Esophagus muscularis mucosa (tissue), 4 donors: ENCODE measurements at regions not wholly inside any gene's neighbourhood (a gene's known extent, or its start where the extent isn't known, plus 50 kb on each side); places are given as distances from the start of the nearest gene placed in this dataset.

Experiments
- DNase-seq: peaks from one replicate; pipeline ENCODE4 v3.0.0-alpha.2; 2017; ENCODE audit errors: extremely low spot score
- H3K27ac ChIP-seq, 4 donors: fragments of 200-600 bp; sonication (generic); replicated peaks in 1 of 4; 1 replicate in 3 of 4; 2 replicates in 1 of 4; pipeline ENCODE4 v1.5.1; 2016 to 2019; ENCODE audit warnings: mild to moderate bottlenecking in 1 of 4
- H3K27me3 ChIP-seq, 4 donors: fragments of 200-600 bp; sonication (generic); one replicate each; pipeline versions ENCODE4 v1.5.1 to v1.6.0; 2016 to 2019
- H3K36me3 ChIP-seq, 4 donors: fragments of 200-600 bp; sonication (generic); one replicate each; pipeline ENCODE4 v1.5.1; 2016 to 2019
- H3K4me1 ChIP-seq, 4 donors: fragments of 200-600 bp; sonication (generic); one replicate each; pipeline ENCODE4 v1.5.1; 2016 to 2019
- H3K4me3 ChIP-seq, 4 donors: fragments of 200-600 bp; sonication (generic); 1 replicate in 2 of 4; 2 replicates in 2 of 4; pipeline ENCODE4 v1.5.1; 2016 to 2019; ENCODE audit warnings: mild to moderate bottlenecking in 4 of 4, moderate library complexity in 1 of 4
- H3K9me3 ChIP-seq, 4 donors: fragments of 200-600 bp; sonication (generic); 1 replicate in 3 of 4; 2 replicates in 1 of 4; pipeline ENCODE4 v1.5.1; 2016 to 2019
- EP300 ChIP-seq: sonication (generic); formaldehyde crosslinking; IDR thresholded peaks from one replicate; pipeline ENCODE4 v1.6.1; 2017; ENCODE audit warnings: antibody characterized with exemption
- POLR2A ChIP-seq: fragments of 450-650 bp; IDR thresholded peaks from one replicate; pipeline ENCODE4 v1.6.1; 2017; ENCODE audit warnings: antibody characterized with exemption, moderate library complexity, mild to moderate bottlenecking, low read depth
- POLR2AphosphoS5 ChIP-seq, 2 donors: sonication (generic); formaldehyde crosslinking; IDR thresholded peaks; one replicate each; pipeline ENCODE4 v1.6.1; 2017; ENCODE audit warnings: antibody characterized with exemption in 2 of 2
- WGBS: methylation state at CpG from one replicate; pipeline ENCODE4 v1.1.5; 2018; 5-methylcytosine and 5-hydroxymethylcytosine counted together
- intact Hi-C: fragments of 100-400 bp; cut with DNase I; formaldehyde crosslinking; loops from one replicate; pipeline ENCODE4 v1.15.1; 2023
- TF ChIP-seq, protein P1 (sequence below), 3 experiments: fragments of 200-600 bp in 2 of 3; fragments of 450-650 bp in 1 of 3; sonication (generic) in 2 of 3; IDR thresholded peaks; one replicate each; pipeline ENCODE4 v1.5.1; 2017 to 2019; ENCODE audit warnings: antibody characterized with exemption in 3 of 3, mild to moderate bottlenecking in 2 of 3, moderate library complexity in 1 of 3

DNA sequence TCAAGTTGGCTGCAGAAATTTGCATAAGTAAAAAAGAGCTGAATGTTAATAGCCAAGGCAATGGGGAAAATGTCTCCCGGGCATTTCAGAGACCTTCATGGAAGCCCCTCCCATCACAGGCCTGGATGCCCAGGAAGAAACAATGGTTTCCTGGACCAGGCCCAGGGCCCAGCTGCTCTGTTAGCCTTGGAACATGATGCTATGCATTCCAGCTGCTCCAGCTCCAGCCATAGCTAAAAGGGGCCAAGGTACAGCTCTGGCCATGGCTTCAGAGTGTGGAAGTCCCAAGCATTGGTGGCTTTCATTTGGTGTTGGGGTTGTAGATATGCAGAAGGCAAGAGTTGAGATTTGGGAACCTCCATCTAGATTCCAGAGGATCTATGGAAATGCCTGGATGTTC lies 508.3 kb downstream of the SPRY1 start:
- TF ChIP-seq POLR2AphosphoS5 (IDR thresholded peaks at IDR 0.05) (no peak), POLR2A (no peak), EP300 (no peak)
- TF ChIP-seq, protein P1, sequence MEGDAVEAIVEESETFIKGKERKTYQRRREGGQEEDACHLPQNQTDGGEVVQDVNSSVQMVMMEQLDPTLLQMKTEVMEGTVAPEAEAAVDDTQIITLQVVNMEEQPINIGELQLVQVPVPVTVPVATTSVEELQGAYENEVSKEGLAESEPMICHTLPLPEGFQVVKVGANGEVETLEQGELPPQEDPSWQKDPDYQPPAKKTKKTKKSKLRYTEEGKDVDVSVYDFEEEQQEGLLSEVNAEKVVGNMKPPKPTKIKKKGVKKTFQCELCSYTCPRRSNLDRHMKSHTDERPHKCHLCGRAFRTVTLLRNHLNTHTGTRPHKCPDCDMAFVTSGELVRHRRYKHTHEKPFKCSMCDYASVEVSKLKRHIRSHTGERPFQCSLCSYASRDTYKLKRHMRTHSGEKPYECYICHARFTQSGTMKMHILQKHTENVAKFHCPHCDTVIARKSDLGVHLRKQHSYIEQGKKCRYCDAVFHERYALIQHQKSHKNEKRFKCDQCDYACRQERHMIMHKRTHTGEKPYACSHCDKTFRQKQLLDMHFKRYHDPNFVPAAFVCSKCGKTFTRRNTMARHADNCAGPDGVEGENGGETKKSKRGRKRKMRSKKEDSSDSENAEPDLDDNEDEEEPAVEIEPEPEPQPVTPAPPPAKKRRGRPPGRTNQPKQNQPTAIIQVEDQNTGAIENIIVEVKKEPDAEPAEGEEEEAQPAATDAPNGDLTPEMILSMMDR (IDR thresholded peaks at IDR 0.05) = no peak
- Histone ChIP-seq H3K9me3 (no peaks in the 10 kb centered on the region), H3K27ac (no peak overlapping the region), H3K36me3 (no peaks in the 10 kb centered on the region), H3K4me1 (no peaks in the 10 kb centered on the region), H3K27me3 (no peaks in the 10 kb centered on the region), H3K4me3 (no peak overlapping the region)
- intact Hi-C loops = no loop called here
- WGBS = 100% methylated on average over 1 of the region's 1 CpG
- DNase-seq = no peak

DNA sequence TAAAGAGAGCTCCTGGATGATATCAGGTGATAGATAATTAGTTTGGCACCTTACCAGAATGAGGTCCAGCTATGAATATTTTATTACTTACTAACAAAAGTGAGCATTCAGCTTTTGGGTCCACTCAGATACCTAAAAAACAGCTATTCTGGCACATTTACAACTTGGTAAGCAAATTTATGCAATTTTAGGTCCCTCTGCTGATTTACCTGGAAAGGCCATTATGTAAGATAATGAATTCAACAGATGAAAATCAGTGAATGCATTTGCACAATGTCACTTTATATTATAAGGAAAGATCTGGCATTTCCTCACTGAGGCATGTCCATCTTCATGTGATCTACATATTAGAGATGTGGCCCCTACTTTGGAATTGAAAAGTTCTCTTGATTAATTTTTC lies 517.0 kb downstream of the SPRY1 start:
- TF ChIP-seq POLR2AphosphoS5 (IDR thresholded peaks at IDR 0.05) (no peak), EP300 (no peak), POLR2A (no peak)
- TF ChIP-seq, protein P1 (IDR thresholded peaks at IDR 0.05) = no peak
- H3K27ac ChIP-seq = no peak overlapping the region
- H3K4me1 ChIP-seq = no peaks in the 10 kb centered on the region
- DNase-seq = no peak
- H3K27me3 ChIP-seq = no peaks in the 10 kb centered on the region
- no peaks in the 10 kb centered on the region for H3K36me3 ChIP-seq
- no peaks in the 10 kb centered on the region for H3K9me3 ChIP-seq
- intact Hi-C loops = no loop called here
- H3K4me3 ChIP-seq = no peak overlapping the region

DNA sequence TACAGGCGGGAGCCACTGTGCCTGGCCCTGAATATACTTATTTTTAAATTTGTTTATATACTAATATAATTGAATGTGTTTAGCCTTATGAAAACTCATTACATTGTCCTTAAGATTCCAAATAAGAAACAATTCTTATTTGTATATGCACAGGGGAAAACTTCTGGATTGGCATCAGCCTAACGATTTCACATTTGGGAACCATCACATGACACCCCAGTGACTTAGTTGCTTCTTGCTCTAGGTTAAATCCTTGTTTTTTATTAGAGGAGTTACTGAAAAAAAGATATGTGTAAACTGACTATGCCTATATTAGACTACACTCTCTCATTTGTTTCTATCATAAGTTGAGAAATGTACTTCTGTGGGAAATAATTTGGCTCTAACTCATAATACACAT lies 520.2 kb downstream of the SPRY1 start:
- intact Hi-C loops = no loop called here

DNA sequence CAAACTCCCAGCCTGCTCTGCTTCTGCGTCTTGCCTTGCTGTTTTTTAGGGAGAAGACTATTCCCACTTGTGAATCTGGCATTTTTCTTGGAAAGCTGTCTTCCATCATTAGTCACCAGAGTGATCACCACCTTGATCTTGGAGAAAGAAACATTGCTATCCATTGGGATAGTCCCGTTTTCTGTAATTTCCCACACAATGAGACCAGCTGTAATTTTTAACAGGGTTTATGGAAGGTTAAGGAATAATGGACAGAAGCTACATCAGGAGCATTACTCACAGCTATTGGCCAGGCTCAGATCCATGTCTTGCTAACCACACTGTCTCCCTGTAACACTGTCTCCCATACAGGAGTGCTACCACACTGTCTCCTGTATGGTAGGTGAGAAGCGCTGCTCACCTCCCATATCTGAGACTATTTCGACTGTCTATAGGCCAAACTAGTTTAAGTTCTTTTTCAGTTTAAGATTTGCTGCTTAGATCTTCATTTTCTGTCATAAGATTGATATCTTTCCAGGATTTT lies 523.0 kb downstream of the SPRY1 start:
- 94% methylated on average over 4 of the region's 4 CpGs for WGBS
- no peak overlapping the region for H3K4me3 ChIP-seq
- TF ChIP-seq, protein P1 (IDR thresholded peaks at IDR 0.05) = no peak
- no peak for TF ChIP-seq EP300
- no peak for TF ChIP-seq POLR2A
- TF ChIP-seq POLR2AphosphoS5 (IDR thresholded peaks at IDR 0.05) = no peak
- H3K27me3 ChIP-seq = no peaks in the 10 kb centered on the region
- H3K9me3 ChIP-seq = no peaks in the 10 kb centered on the region
- H3K36me3 ChIP-seq = no peaks in the 10 kb centered on the region
- no peak for DNase-seq
- H3K27ac ChIP-seq = no peak overlapping the region
- intact Hi-C loops = no loop called here
- peaks cover 0 to 7% (median 0%) of the 10 kb centered on the region in 4 donors for H3K4me1 ChIP-seq

More for the DNA sequence above, 520.2 kb downstream of the SPRY1 start:
- DNase-seq = no peak
- Histone ChIP-seq H3K4me3 (no peak overlapping the region), H3K27me3 (no peaks in the 10 kb centered on the region), H3K9me3 (no peaks in the 10 kb centered on the region), H3K27ac (no peak overlapping the region), H3K4me1 (peaks cover 0 to 7% (median 0%) of the 10 kb centered on the region in 4 donors), H3K36me3 (no peaks in the 10 kb centered on the region)
- WGBS = 72% methylated on average over 2 of the region's 2 CpGs
- TF ChIP-seq EP300 = no peak
- TF ChIP-seq, protein P1 (IDR thresholded peaks at IDR 0.05) = no peak
- TF ChIP-seq POLR2A = no peak
- TF ChIP-seq POLR2AphosphoS5 (IDR thresholded peaks at IDR 0.05) = no peak

DNA sequence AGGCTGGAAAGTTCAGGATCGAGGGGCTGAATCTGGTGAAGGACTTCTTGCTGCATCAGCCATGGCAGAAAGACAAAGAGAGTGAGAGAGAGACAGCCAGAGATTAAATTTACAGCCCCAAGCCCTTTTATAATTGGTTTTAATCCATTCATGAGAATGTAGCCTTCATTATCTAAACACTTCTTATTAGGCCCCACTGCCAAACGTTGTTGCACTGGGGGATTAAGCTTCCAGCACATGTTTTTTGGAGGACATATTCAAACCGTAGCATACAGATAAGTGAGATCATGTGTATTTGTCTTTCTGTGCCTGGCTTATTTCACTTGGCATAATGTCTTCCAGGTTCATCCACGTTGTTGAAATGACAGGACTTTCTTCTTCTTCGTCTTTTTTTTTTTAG lies 524.7 kb downstream of the SPRY1 start:
- Histone ChIP-seq H3K4me1 (peaks cover 0 to 7% (median 0%) of the 10 kb centered on the region in 4 donors), H3K4me3 (no peak overlapping the region), H3K27me3 (no peaks in the 10 kb centered on the region), H3K27ac (no peak overlapping the region), H3K9me3 (no peaks in the 10 kb centered on the region), H3K36me3 (no peaks in the 10 kb centered on the region)
- intact Hi-C loops = no loop called here
- no peak for DNase-seq
- TF ChIP-seq EP300 (no peak), POLR2A (no peak), POLR2AphosphoS5 (IDR thresholded peaks at IDR 0.05) (no peak)
- TF ChIP-seq, protein P1 (IDR thresholded peaks at IDR 0.05) = no peak
- 61% methylated on average over 5 of the region's 5 CpGs for WGBS
